ENCODE measurements at regions not wholly inside any gene's neighbourhood (a gene's known extent, or its start where the extent isn't known, plus 50 kb on each side); places are given as distances from the start of the nearest gene placed in this dataset.

DNA sequence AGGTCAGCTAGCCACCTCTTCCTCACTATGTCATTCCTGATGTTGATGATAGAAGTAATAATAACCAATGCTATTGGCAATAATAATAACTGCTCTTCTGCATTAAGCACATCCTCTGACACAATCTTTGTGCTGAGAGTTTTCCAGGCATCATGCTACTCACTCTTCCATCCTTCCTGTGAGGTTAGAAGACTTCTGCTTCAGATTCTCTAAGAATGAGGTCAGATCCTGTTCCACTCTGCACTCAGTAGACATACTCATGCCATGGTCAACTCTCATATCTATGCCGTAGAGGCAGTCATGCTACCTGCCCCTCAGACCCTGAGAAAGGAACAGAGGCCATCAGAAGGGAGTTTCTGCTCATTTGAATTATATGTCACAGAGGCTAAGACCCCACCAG, 98.1 kb upstream of the TOP1 start:
- Mint-ChIP-seq H3K27ac (no peak overlapping the region), H3K36me3 (ENCODE audit: insufficient read depth) (no peaks in the 10 kb centered on the region), H3K27me3 (peaks cover 10% of the 10 kb centered on the region), H3K4me3 (ENCODE audit: low read depth) (no peak overlapping the region), H3K9me3 (ENCODE audit: low read depth) (peaks cover 4% of the 10 kb centered on the region), H3K4me1 (ENCODE audit: low read depth) (no peaks in the 10 kb centered on the region)
- TF ChIP-seq, protein P1, sequence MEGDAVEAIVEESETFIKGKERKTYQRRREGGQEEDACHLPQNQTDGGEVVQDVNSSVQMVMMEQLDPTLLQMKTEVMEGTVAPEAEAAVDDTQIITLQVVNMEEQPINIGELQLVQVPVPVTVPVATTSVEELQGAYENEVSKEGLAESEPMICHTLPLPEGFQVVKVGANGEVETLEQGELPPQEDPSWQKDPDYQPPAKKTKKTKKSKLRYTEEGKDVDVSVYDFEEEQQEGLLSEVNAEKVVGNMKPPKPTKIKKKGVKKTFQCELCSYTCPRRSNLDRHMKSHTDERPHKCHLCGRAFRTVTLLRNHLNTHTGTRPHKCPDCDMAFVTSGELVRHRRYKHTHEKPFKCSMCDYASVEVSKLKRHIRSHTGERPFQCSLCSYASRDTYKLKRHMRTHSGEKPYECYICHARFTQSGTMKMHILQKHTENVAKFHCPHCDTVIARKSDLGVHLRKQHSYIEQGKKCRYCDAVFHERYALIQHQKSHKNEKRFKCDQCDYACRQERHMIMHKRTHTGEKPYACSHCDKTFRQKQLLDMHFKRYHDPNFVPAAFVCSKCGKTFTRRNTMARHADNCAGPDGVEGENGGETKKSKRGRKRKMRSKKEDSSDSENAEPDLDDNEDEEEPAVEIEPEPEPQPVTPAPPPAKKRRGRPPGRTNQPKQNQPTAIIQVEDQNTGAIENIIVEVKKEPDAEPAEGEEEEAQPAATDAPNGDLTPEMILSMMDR (IDR thresholded peaks at IDR 0.05; ENCODE audit: unreplicated experiment), result no peak
- no peak for DNase-seq (ENCODE audit: low spot score, unreplicated experiment)

DNA sequence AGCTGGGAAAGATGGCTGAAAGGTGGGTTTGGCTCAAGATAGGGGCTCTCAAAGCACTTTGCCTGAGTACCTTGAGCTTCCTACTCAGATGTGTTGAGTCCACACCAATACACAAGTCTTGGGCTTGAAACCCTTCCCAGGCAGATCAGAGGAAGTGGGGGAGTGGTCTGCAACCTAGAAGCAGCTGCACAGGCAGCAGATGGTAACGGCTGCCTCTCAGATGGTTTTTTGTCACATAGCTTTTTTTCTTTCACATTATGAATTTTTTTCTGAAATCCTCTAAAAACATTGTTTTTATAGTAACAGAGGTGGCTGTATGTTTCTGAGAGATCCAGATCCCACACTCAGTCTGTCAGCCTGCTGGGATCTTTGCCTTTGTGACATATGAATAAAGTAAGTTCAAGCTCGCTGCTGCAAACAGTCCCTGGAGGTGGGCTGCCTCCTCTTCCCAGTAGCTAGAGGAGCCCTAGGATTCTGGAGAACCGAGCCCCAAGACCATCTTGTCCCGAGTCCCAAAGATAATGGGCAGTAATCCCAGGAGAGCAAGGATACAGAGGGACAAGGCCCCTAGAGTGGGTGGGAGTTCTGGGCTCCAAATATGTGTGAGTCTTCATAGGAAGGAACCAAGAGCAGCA, 97.1 kb upstream of the TOP1 start:
- Mint-ChIP-seq H3K27ac (no peak overlapping the region), H3K4me1 (ENCODE audit: low read depth) (no peaks in the 10 kb centered on the region), H3K9me3 (ENCODE audit: low read depth) (peaks cover 4% of the 10 kb centered on the region), H3K27me3 (peaks cover 5% of the 10 kb centered on the region), H3K4me3 (ENCODE audit: low read depth) (no peak overlapping the region), H3K36me3 (ENCODE audit: insufficient read depth) (no peaks in the 10 kb centered on the region)
- DNase-seq (ENCODE audit: low spot score, unreplicated experiment), result no peak
- TF ChIP-seq, protein P1 (IDR thresholded peaks at IDR 0.05; ENCODE audit: unreplicated experiment), result no peak

DNA sequence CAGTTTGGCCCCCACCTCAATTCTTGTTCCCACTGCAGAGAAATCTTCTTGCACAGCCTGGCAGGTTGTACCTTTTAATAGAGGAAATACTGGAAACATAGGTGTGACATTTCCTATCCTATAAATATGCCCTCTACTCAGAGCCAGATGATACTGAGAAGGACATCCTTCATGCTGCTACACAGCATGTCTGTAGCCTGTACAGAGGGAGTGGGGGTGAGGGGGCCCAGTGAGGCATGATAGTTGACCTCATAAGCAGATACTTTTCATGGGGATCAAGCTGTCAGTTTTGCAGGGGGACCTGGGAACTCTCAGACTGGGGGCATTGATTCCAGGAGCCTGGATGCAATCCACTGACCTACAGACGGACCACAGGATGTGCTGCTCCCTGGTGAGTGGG, 96.2 kb upstream of the TOP1 start:
- DNase-seq (ENCODE audit: low spot score, unreplicated experiment), result no peak
- Mint-ChIP-seq H3K4me3 (ENCODE audit: low read depth) (no peak overlapping the region), H3K27me3 (peaks cover 7% of the 10 kb centered on the region), H3K4me1 (ENCODE audit: low read depth) (no peaks in the 10 kb centered on the region), H3K36me3 (ENCODE audit: insufficient read depth) (no peaks in the 10 kb centered on the region), H3K27ac (no peak overlapping the region), H3K9me3 (ENCODE audit: low read depth) (peaks cover 4% of the 10 kb centered on the region)
- TF ChIP-seq, protein P1 (IDR thresholded peaks at IDR 0.05; ENCODE audit: unreplicated experiment), result no peak

DNA sequence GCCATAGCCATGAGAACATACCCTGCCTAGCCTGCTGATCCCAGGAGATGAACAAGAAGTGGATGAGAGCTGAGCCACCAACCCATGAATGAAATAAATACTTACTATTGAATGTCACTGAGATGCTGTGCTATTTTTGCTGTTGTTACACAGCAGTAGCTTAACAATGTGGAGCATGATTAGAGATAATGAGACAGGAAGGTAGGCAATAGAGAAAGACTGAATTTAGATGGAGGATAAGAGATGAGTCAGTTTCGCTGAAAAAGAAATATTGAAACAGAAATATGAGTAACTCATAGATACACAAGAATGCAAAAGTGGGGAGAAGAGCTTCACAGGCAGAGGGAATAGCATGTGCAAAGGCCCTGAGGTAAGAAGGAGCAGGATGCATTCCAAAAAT, 94.9 kb upstream of the TOP1 start:
- Mint-ChIP-seq H3K36me3 (ENCODE audit: insufficient read depth) (no peaks in the 10 kb centered on the region), H3K4me1 (ENCODE audit: low read depth) (no peaks in the 10 kb centered on the region), H3K27me3 (peaks cover 13% of the 10 kb centered on the region), H3K9me3 (ENCODE audit: low read depth) (peaks cover 4% of the 10 kb centered on the region), H3K4me3 (ENCODE audit: low read depth) (no peak overlapping the region), H3K27ac (no peak overlapping the region)
- DNase-seq (ENCODE audit: low spot score, unreplicated experiment), result no peak
- TF ChIP-seq, protein P1 (IDR thresholded peaks at IDR 0.05; ENCODE audit: unreplicated experiment), result no peak

DNA sequence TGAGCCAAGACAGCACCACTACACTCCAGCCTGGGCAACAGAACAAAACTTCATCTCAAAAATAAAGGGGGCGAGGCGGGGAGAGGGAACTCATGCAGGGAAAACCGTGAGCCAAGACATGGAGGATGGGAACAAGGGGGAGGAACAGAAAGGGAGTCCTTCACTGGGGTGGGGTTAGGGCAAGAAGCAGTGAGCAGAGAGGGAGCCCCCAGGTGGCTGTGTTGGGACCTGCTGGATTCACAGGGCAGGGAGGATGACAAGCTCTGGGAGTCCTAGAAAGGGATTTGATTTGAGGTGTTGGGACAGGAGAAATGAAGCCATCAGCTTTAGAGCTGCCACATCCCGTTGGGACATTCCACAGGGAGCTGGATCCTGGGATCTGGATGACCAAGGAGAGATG, 90.6 kb upstream of the TOP1 start:
- H3K27me3 Mint-ChIP-seq, result peaks cover 8% of the 10 kb centered on the region
- DNase-seq (ENCODE audit: low spot score, unreplicated experiment), result no peak
- no peak overlapping the region for H3K27ac Mint-ChIP-seq
- peaks cover 4% of the 10 kb centered on the region for H3K9me3 Mint-ChIP-seq (ENCODE audit: low read depth)
- H3K4me1 Mint-ChIP-seq (ENCODE audit: low read depth), result no peaks in the 10 kb centered on the region
- no peak overlapping the region for H3K4me3 Mint-ChIP-seq (ENCODE audit: low read depth)
- TF ChIP-seq, protein P1 (IDR thresholded peaks at IDR 0.05; ENCODE audit: unreplicated experiment), result no peak
- H3K36me3 Mint-ChIP-seq (ENCODE audit: insufficient read depth), result no peaks in the 10 kb centered on the region
